HFF-Myc (cell line): ENCODE measurements at regions not wholly inside any gene's neighbourhood (a gene's known extent, or its start where the extent isn't known, plus 50 kb on each side); places are given as distances from the start of the nearest gene placed in this dataset.

Source experiments
- DNase-seq: peaks from one replicate; pipeline ENCODE4 v3.0.0-alpha.2; 2011; ENCODE audit warnings: low read depth; ENCODE audit errors: extremely low read depth
- H3K4me3 ChIP-seq: replicated peaks from 2 replicates; pipeline ENCODE4 v1.5.1; 2011; ENCODE audit warnings: low read depth, mild to moderate bottlenecking, control low read depth, low read length
- CTCF ChIP-seq: IDR thresholded peaks from 2 replicates; pipeline ENCODE4 v1.5.1; 2012; ENCODE audit warnings: mild to moderate bottlenecking, low read depth, low read length, control low read depth; ENCODE audit errors: missing control alignments

- no peak for DNase-seq
- no peak overlapping the region for H3K4me3 ChIP-seq
- no peak for TF ChIP-seq CTCF
These were observed 53.2 kb upstream of the FTH1 start for GRCh38 chr11:62020661-62021060.

GRCh38 chr11:62018981-62019664, 51.7 kb upstream of the FTH1 start:
- no peak for TF ChIP-seq CTCF
- no peak overlapping the region for H3K4me3 ChIP-seq
- DNase-seq, result no peak

GRCh38 chr11:62017878-62018655, 50.6 kb upstream of the FTH1 start:
- TF ChIP-seq CTCF, result no peak
- DNase-seq, result no peak
- no peak overlapping the region for H3K4me3 ChIP-seq
